ENCODE measurements at regions not wholly inside any gene's neighbourhood (a gene's known extent, or its start where the extent isn't known, plus 50 kb on each side); places are given as distances from the start of the nearest gene placed in this dataset.
"Not testable (repeated sequence)": the region's sequence is repeated elsewhere in the genome, so short reads cannot be mapped to it uniquely, and the experiment has no call there.

DNA sequence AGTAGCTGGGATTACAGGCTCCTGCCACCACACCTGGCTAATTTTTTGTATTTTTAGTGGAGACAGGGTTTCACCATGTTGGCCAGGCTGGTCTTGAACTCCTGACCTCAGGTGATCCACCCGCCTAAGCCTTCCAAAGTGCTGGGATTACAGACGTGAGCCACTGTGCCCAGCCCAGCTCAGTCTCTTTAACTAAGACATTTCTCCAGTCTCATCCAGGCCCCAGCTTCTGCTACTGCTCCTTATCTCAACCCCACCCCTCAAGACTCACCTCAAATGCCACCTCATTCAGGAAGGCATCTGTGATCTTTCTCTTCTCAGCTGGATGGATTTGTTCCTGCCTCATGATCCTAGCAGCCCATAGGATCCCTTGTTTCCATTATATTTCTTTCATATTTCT is 85.9 kb upstream of the GRAMD1B start:
- not testable (repeated sequence) for DNase-seq

DNA sequence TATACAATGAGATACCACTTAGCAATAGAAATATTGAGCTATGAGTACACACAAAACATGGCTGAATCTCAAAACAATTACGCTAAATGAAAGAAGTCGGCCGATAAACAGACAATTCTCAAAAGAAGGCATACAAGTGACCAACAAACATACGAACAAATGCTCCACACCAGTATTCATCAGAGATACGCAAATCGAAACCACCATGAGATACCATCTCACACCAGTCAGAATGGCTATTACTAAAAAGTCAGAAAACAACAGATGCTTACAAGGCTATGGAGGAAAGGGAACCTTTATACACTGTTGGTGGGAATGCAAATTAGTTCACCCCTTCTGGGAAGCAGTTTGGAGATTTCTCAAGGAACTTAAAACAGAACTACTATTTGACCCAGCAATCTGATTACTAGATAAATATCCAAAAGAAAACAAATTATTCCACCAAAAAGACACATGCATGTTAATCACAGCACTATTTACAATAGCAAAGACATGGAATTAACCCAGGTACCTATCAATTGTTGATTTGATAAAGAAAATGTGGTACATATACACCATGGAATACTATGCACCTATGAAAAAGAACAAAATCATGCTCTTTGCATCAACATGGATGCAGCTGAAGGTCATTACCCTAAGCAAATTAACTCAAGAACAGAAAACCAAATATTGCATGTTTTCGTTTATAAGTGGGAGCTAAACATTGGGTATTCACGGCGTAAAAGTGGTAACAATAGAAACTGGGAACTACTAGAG is 90.9 kb upstream of the GRAMD1B start:
- DNase-seq = no peak

DNA sequence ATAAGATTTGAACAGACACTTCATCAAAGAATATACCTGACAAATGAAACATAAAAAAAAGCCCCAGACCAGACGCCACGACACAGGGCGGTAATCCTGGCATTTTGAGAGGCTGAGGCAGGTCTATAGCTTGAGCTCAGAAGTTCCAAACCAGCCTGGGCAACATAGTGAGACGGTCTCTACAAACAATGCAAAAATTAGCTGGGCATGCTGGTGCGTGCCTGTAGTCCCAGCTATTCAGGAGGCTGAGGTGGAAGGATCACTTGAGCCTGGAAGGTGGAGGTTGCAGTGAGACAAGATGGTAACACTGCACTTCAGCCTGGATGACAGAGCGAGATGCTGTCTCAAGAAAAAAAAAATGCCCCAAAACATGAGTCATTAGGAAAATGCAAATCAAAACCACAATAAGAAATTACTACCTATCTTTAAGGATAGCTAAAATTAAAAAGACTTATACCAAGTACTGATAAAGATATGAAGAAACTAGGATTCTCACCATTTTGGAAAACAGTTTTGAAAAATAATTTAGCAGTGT is 91.7 kb upstream of the GRAMD1B start:
- DNase-seq = no peak

DNA sequence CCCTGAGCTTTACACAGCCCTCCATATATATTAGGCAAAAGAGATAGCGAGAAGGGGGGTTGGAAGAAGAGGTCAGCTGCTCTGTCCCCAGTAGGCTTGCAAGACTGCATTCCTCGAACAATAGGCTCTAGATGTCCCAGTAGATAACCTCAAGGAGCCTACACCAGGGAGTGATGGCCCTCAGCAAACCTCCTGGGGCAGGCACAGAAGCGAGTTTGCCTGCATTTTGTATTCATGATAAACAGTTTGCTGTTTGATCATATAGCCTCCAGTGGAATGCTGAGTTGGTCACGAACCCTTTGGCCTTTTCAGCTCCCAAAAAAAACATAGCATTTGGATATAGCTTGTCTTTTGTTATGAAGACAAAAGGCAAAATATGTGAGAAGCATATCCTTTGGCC is 95.1 kb upstream of the GRAMD1B start:
- no peak for DNase-seq

DNA sequence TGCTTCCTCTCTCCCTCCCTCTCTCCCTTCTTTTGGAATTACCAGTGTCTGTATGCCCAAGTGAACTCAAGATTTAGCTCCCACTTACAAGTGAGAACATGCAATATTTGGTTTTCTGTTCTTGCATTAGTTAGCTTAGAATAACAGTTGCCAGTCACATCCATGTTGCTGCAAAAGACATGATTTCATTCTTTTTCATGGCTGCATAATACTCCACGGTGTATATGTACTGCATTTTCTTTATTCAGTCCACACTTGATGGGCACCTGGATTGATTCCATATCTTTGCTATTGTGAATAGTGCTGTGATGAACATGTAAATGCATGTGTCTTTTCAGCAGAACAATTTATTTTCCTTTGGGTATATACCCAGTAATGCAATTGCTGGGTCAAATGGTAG is 97.5 kb upstream of the GRAMD1B start:
- not testable (repeated sequence) for DNase-seq

DNA sequence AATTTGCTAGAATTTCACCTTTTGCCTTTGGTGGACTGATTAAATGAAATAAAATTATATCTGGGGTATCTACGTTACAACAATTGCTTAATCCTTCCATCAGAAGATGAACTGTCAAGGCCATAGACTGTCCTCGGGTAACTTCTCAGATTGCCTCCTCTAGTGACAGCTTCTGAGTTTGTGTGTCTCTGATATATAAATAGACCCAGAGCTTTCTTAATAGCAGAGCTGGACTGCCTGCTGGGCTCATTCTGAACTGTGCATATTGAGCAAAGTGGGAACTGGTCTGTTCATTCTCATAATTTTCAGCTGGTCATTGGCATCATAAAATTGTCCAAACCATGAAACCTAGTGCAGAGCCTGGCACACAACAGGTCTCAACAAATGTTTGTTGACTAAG is 99.1 kb upstream of the GRAMD1B start:
- no peak for DNase-seq

DNA sequence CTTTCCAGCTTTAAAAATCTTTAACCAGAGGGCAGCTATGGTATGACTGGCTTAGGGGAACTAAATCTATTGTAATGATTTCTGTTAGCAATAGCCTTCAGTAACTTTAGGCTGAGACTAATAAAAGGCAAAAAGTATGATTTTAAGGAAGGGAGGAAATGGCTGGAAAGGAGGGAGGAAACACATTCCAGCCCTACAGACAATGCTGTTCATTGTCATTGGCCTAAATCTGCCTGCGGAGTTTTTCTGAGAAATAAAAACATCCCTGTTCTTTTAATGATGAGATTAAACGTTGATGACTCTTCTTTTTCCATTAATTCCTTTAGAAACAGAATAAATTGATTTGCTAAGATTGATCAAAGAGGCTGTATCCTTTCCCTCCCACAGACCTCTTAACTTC is 99.6 kb upstream of the GRAMD1B start:
- DNase-seq = no peak

DNA sequence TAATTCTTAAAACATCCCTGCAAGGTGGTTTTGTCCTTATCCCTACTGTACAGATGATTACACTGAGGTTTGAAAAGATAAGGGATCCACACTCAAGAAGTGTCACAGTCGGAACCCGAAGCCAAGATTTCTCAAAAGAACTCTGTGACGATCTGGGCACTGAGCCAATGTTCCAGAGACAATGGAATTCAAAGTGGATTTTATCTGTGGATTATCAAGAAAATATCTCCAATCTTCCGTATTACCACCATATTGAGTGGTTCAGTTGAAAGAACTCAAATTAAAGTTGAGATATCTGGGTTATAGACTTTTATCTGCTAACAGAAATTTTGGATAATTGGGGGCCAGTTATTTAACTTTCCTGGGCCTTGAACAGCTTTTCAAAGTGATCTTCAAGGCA is 100.0 kb upstream of the GRAMD1B start:
- no peak for DNase-seq

DNA sequence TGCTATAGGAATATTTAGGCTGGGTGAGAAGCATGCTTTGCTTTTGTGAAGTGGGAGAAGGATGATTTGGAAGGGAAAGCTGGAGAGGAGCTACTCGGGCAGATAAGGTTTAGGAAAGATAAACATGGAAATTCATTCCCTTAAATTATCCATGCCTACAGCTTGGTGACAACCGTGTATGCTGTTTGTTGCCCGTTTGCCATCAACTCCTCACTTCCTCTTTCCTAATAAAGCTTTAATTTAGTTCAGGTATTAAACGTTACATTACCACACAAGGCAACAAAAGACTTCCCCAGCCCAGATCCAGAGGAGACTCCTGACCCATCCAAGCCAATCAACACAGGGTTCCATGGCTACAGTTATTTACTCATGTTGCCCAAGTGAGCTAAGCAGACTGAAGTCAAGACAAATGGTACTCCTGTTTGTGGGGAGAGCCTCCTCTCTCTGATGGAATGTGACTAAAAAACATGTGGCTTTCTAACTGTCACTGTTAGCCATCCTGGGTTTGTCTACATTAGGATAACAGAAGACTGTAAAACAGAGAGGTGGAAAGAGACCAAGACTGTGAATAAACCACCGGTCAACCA is 101.7 kb upstream of the GRAMD1B start:
- DNase-seq = no peak

DNA sequence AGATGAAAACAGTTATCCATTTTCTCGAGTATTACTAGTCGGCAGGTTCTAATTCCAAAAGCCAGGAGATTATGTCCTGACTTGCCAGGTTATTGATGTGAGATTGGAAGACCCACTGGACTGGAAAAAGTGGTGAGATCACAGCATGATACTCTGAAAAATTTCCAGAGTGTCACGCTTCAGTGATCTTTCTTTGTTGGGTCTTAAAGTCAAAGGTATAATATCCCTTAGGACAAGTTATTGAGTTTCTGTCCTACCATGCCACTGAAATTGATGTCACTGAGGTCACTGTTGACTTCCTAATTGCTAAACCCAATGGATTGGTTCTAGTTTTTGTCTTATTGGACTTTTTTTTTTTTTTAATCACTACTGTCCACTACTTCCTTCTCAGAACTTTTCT is 104.5 kb upstream of the GRAMD1B start:
- no peak for DNase-seq

DNA sequence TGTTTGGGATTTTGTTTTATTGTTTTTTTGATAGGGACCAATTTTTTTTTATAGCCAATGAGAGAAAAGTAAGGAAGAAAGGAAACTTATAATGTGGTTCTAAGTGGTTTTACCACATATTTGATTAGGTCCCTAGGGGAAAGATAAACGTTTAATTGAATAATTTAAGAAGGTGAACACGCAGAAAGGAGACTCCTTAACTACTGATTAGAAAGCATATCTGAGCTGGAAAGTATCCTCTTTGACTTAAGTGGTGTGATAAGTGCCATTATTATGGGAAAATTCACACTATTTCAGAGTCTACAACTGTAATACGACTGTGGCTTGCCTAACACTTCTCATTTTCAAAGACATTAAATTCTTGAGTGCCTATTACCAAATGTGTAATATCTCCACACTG is 106.5 kb upstream of the GRAMD1B start:
- no peak for DNase-seq

DNA sequence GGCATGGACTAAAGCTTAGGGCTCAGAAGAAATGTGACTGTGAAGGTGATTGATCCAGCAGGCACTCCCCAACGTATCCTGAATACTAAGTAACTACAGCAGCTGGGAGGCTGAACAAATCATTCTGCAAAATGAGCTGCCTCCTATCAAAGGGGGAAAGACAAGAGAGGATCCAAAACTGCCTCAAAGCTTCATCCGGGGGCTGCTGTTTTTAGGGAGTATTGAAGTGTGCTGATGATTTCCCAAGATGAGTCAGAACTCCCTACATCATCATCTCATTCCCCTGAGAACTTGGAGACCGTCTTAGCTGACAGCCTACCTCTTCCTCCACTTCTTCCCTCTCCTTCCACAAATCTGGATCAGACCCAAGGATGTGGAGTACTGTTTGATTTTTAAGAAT is 108.4 kb upstream of the GRAMD1B start:
- DNase-seq = no peak

DNA sequence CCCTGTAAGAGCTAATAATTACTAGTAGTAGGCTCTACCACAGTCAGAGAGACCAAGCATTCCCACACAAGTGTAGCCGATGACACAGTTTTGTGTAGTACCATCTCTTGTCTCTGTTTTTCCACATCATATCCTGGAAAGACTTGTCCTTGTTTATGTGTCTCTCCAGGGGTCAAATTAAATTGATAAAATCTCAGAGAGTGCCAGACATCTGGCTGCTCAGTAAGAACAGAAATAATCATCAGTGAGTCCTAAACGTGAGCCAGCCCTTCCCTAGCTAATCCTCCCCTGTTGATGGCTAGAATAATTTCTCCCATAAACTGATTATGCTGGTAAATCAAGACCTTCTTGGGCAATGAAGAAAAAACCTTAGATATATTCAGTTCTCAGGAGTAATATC is 111.4 kb upstream of the GRAMD1B start:
- no peak for DNase-seq

DNA sequence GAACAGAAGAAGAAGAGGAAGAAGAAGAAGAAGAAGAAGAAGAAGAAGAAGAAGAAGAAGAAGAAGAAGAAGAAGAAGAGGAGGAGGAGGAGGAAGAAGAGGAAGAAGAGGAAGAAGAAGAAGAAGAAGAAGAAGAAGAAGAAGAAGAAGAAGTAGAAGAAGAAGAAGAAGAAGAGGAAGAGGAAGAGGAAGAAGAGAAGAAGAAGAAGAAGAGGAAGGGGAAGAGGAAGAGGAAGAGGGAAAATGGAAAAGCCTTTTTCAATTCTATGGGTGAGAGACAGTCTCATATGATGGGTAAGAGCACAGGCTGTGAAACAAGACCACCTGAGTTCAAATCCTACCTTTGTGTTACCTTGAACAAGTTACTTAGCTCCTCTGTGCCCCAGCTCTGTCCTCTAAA is 111.9 kb upstream of the GRAMD1B start:
- not testable (repeated sequence) for DNase-seq

DNA sequence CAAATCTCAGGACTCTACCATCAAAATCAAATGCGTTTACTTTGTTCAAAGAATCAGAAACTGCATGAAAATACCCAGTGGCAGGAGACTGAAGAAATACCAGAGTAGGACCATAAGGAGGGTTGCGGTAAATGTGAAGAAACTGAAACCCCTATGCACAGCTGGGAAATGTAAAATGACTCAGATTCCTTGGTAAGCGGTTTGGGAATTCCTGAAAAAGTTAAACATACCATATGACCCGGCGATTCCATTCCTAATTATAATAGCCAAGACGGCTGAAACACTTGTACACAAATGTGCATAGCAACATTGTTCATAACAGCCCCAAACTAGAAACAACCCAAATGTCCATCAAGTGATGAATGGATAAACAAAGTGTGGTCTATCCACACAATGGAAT is 114.1 kb upstream of the GRAMD1B start:
- DNase-seq = no peak

DNA sequence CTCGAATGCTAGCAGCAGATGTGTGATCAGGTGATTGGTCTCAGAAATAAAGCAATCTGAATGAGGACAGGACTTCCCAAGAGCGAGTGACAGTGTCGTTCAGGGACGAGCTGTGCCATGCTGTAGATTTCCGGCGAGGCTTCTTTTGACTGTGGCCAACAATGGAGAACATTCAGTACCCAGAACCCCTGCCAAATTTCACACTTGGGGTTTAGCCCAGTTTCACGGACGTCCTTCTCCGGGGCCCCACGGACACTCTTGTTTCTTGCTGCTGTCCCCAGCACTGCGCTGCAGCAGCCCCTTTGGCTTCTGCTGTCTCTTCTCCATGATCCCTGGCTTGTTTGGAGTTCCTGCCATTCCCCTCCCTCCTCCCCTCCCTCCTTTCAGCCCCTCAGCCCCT is 115.1 kb upstream of the GRAMD1B start:
- no peak for DNase-seq

DNA sequence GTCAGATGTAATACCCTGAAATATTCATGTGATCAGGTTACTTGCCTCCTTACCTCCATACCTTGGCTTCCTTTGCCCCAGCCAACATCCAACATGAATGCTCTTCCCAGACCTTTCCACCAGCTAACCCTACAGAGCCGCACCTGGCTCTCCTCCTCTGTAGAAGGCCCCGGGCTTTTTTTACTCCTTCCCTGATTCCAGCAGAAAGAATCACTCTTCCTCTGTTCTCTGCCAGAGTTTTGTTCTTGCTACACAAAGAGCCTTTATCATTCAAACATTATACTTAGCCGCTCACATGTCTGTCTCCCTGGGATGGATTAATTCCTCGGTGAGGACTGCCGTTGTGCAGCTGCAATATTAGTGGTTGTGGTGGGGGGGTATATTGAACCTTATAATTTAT is 116.8 kb upstream of the GRAMD1B start:
- DNase-seq = no peak

DNA sequence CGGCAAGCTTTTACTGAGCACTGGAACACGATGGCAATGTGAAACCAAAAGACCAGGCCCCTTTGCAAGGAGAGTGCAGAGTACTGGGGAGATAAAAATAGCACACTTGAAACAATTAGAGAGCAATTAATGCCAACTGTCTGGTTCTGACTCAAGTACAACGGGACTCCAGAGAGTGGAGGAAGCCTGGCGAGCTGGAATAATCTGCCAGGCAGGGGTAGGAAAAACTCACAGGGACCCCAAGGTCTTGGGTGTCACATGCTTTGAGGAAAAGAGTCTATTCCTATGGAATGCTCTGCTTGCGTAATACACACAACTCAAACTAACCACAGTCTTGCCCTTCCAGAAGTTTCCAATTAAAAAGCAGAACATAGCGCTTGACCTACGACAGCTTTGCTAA is 113.0 kb upstream of the CLMP start:
- peak in 1 of 2 experiments; percentile 14 for DNase-seq

DNA sequence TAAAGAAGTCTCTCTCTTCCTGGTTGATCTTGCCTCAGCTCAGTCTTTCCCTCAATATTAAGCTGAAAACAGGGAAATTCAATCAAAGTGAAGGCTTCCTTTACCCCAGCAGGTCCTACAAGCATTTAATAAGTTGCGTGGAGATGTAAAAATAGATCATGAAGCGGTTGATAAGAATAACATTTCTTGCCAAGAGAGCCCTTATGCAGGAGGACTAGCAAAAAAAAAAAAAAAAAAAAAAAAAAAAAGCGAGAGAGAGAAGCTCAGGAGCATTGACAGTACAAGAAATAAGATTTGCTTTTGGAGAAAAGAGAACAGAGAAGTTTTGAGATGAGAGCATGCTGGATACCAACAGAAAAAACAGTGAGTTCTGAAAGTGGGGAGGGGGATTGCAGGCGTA is 112.2 kb upstream of the CLMP start:
- DNase-seq = no peak

DNA sequence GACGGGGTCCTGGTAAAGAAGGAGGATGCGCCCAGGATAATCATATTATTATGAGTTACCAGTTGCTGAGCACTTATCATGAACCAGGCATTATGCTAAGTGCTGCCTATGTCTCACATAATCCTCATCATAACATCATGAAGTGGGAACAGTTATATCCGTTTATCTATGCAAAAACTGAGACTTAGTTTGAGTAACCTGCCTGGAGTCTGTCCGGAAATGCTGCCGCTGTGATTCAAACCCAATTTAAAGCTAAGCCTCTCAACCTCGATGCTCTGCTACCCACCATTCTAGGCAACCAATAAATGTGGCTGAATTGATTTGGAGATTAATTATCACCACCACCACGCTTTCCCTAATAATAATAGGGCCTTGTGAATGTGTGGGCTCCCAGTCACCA is 111.5 kb upstream of the CLMP start:
- no peak for DNase-seq

DNA sequence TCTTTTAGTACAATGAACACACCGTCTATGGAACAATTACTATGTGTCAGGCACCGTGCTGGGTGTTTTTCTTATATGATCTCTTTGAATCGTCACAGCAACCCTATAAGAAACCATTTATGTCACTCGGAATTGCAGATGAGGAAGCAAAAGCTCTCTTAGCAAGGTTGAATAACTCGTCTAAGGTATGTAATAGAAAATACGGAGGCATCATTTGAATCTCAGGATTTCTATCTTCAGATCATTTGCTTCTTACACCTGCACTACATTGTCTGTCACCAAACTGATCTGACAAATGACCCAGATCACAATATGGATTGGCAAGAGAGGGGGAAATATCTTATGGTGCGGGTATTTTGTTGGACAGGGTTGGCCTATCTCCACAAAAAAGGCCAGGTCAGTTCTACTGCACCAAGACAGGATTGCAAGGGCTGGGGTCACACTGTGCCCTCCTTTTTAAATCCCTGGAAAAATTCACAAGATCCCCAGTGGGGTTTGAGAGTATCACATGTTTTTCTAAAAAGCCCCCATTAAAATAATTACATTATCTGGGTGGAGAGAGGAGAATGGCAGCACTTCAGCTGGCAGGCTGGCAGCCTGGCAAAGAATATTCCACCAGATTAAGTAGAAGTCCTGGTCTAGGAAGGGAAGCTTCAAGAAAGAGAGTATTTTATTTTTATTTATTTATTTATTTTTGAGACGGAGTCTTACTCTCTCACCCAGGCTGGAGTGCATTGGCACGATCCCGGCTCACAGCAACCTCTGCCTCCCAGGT is 110.7 kb upstream of the CLMP start:
- DNase-seq = no peak

DNA sequence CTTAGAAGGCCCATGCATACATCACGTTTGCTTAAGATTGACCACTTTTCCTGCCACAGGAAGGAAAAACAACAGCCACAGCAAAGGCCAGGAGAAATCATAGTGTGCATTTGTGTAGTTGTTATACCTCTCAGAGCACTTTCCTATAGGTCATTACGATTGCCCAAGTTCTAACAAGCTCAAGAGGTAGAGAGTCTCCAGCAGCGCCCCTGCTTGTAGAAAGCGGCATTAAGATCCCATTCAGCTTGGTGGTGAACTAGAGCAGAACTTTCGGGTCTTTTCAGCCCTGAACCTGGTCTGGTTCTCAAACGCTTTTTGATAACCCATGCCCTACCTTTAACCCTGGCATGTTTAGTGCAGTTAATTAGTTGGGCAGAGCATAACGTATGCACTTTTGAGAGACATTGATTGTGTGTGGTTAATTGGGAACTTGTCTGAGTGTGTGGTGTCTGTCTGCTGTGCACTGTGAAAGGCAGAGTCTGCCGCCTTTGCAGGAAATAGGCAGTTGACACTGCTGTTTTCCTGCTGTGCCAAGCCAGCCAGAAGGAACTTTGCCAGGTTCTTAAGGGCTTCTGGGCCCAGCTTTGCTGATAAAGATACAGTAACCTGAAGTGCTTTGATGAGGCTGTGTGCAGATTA is 109.9 kb upstream of the CLMP start:
- DNase-seq = no peak

DNA sequence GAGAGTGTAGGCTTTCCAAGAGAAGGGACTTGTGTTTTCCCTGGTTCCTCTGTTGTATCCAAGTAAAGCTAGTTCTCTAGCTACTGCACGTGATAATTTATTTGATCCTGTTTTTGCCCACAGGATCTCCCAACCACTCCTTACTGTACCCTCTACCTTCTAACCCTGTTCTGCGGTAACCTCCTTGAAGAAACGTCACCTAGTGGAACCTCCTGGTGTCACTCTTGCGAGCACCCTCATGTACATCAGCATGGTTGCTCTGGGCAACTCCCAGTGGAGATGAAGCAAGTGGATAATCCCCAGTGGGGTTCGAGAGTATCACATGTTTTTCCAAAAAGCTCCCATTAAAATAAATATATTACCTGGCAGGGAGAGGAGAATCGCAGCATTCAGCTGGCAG is 108.9 kb upstream of the CLMP start:
- DNase-seq = no peak
